Lower lobe of right lung (tissue), 2 donors: ENCODE measurements at regions not wholly inside any gene's neighbourhood (a gene's known extent, or its start where the extent isn't known, plus 50 kb on each side); places are given as distances from the start of the nearest gene placed in this dataset.

Experiments
- ATAC-seq, 2 donors: fragments of 200-7000 bp; cut with Tn5 transposase; one replicate each; pipeline ENCODE4 v1.9.1; 2020 to 2022; ENCODE audit warnings: mild to moderate bottlenecking in 2 of 2, moderate library complexity in 2 of 2
- DNase-seq: peaks from one replicate; pipeline ENCODE4 v3.0.0-alpha.2; 2020
- H3K27ac ChIP-seq: fragments of 200-600 bp; one replicate; pipeline ENCODE4 v1.8.0; 2022
- H3K27me3 ChIP-seq: fragments of 200-600 bp; one replicate; pipeline ENCODE4 v1.8.0; 2022; ENCODE audit warnings: low read depth
- H3K36me3 ChIP-seq: fragments of 200-600 bp; one replicate; pipeline ENCODE4 v1.8.0; 2022; ENCODE audit warnings: mild to moderate bottlenecking
- H3K4me1 ChIP-seq: fragments of 200-600 bp; one replicate; pipeline ENCODE4 v1.8.0; 2022
- H3K4me3 ChIP-seq: fragments of 200-600 bp; one replicate; pipeline ENCODE4 v1.8.0; 2022; ENCODE audit warnings: mild to moderate bottlenecking
- H3K9me3 ChIP-seq: fragments of 200-600 bp; one replicate; pipeline ENCODE4 v1.8.0; 2022
- CTCF ChIP-seq: fragments of 200-600 bp; IDR thresholded peaks from one replicate; pipeline ENCODE4 v1.8.0; 2022; ENCODE audit warnings: antibody characterized with exemption, mild to moderate bottlenecking
- intact Hi-C: fragments of 100-400 bp; cut with DNase I; formaldehyde crosslinking; loops from one replicate; pipeline ENCODE4 v1.11.0; 2022
- donor health status: DM: no; HTN: yes; CAD: no; lungs with severe emphysema.

GRCh38 chr2:198712485-198712884, 745.3 kb downstream of the SATB2 start:
- Histone ChIP-seq H3K36me3 (no peaks in the 10 kb centered on the region), H3K9me3 (no peaks in the 10 kb centered on the region), H3K4me3 (no peak overlapping the region), H3K4me1 (no peaks in the 10 kb centered on the region), H3K27me3 (no peaks in the 10 kb centered on the region), H3K27ac (no peak overlapping the region)
- no peak for DNase-seq
- ATAC-seq = no peak
- intact Hi-C loops = no loop called here
- no peak for TF ChIP-seq CTCF

DNA sequence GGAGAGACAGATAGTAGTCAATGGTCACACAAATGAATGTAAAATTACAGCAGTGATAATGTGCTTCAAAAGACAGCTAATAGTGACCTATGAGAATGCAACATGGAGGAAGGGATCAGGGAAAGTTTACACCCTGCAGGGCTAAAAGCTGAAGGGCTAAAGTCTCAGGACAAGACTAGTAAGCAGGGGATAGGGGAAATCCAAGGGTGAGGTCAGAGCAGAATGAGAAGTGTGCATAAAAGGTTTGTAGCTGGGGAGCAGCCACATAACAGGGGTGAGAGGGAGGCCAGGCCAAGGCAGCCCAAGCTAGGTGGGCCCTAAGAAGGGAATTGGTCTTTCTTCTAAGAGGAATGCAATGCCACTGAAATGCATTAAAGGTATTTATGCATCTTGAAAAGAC, 746.3 kb downstream of the SATB2 start:
- intact Hi-C loops = no loop called here
- no peak for TF ChIP-seq CTCF
- Histone ChIP-seq H3K36me3 (no peaks in the 10 kb centered on the region), H3K27me3 (no peaks in the 10 kb centered on the region), H3K9me3 (no peaks in the 10 kb centered on the region), H3K4me1 (no peaks in the 10 kb centered on the region), H3K27ac (no peak overlapping the region), H3K4me3 (no peak overlapping the region)
- DNase-seq (no peak), ATAC-seq (no peak)

GRCh38 chr2:198710562-198710961, 747.2 kb downstream of the SATB2 start:
- intact Hi-C loops = no loop called here
- DNase-seq (no peak), ATAC-seq (no peak)
- Histone ChIP-seq H3K9me3 (no peaks in the 10 kb centered on the region), H3K27ac (no peak overlapping the region), H3K4me3 (no peak overlapping the region), H3K36me3 (no peaks in the 10 kb centered on the region), H3K27me3 (no peaks in the 10 kb centered on the region), H3K4me1 (no peaks in the 10 kb centered on the region)
- TF ChIP-seq CTCF = no peak

DNA sequence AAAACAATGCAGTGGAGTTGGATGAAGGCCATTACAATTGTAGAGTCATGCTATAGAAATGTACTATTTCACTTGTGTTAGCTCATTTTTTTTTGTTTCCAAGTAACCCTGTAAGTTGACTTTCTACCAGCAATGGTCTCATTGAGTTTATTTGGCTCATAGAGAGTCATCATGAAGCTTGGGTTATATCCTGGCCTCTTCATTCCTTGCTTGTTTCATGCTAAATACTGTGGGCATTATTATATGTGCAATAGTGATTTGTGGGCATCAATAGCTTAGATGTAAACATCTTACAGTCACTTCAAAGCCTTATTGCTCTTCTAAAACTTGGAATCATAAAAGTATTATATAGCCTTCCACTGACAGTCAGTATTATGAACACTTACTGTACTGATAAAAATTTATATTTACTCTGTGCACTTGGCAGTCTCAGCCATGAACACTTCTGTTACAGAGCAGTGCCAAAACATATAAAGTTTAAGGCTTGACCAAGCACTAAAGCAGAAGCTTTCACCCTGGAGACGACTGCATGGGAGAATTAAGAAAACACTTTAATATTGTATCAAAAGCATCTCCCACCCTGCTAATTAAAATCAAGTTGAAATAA, 751.2 kb downstream of the SATB2 start:
- no peak for TF ChIP-seq CTCF
- intact Hi-C loops = no loop called here
- Histone ChIP-seq H3K27me3 (no peaks in the 10 kb centered on the region), H3K27ac (no peak overlapping the region), H3K4me1 (no peaks in the 10 kb centered on the region), H3K9me3 (no peaks in the 10 kb centered on the region), H3K36me3 (no peaks in the 10 kb centered on the region), H3K4me3 (no peak overlapping the region)
- ATAC-seq (no peak), DNase-seq (no peak)

GRCh38 chr2:198703281-198703680, 754.5 kb downstream of the SATB2 start:
- intact Hi-C loops = no loop called here
- Histone ChIP-seq H3K36me3 (no peaks in the 10 kb centered on the region), H3K9me3 (no peaks in the 10 kb centered on the region), H3K27ac (no peak overlapping the region), H3K4me1 (no peaks in the 10 kb centered on the region), H3K27me3 (no peaks in the 10 kb centered on the region), H3K4me3 (no peak overlapping the region)
- no peak for TF ChIP-seq CTCF
- no peak for ATAC-seq
- DNase-seq = no peak

GRCh38 chr2:198702796-198703195, 754.9 kb downstream of the SATB2 start:
- H3K27me3 ChIP-seq = no peaks in the 10 kb centered on the region
- ATAC-seq (no peak), DNase-seq (no peak)
- no peak for TF ChIP-seq CTCF
- no peaks in the 10 kb centered on the region for H3K4me1 ChIP-seq
- no peaks in the 10 kb centered on the region for H3K36me3 ChIP-seq
- no peaks in the 10 kb centered on the region for H3K9me3 ChIP-seq
- H3K4me3 ChIP-seq = no peak overlapping the region
- intact Hi-C loops = no loop called here
- H3K27ac ChIP-seq = no peak overlapping the region
